Muscle layer of colon (tissue), 2 donors: ENCODE measurements at regions not wholly inside any gene's neighbourhood (a gene's known extent, or its start where the extent isn't known, plus 50 kb on each side); places are given as distances from the start of the nearest gene placed in this dataset.
"Not testable (repeated sequence)": the region's sequence is repeated elsewhere in the genome, so short reads cannot be mapped to it uniquely, and the experiment has no call there.

Experiments
- H3K27ac ChIP-seq: one replicate; pipeline ENCODE4 v1.7.0; 2013; ENCODE audit warnings: low read depth, mild to moderate bottlenecking, low read length, moderate library complexity
- H3K27me3 ChIP-seq, 2 donors: one replicate each; pipeline ENCODE4 v1.7.0; 2013; ENCODE audit warnings: low read length in 2 of 2, mild to moderate bottlenecking in 2 of 2; ENCODE audit not compliant: insufficient read depth in 2 of 2, control insufficient read depth in 1 of 2
- H3K36me3 ChIP-seq: one replicate; pipeline ENCODE4 v1.7.0; 2013; ENCODE audit warnings: mild to moderate bottlenecking, low read length; ENCODE audit not compliant: insufficient read depth
- H3K4me1 ChIP-seq: one replicate; pipeline ENCODE4 v1.7.0; 2013; ENCODE audit warnings: mild to moderate bottlenecking, low read length; ENCODE audit not compliant: insufficient read depth
- H3K4me3 ChIP-seq, 2 donors: one replicate each; pipeline ENCODE4 v1.7.0; 2013; ENCODE audit warnings: low read length in 2 of 2, low read depth in 1 of 2, mild to moderate bottlenecking in 1 of 2, moderate library complexity in 1 of 2
- H3K9ac ChIP-seq: one replicate; pipeline ENCODE4 v1.7.0; 2013; ENCODE audit warnings: low read length
- H3K9me3 ChIP-seq: one replicate; pipeline ENCODE4 v1.7.0; 2013; ENCODE audit warnings: mild to moderate bottlenecking, low read length
- donor health status: abdominal sarcoma.
- donor health status: Adenocarcinoma of cecum.

DNA sequence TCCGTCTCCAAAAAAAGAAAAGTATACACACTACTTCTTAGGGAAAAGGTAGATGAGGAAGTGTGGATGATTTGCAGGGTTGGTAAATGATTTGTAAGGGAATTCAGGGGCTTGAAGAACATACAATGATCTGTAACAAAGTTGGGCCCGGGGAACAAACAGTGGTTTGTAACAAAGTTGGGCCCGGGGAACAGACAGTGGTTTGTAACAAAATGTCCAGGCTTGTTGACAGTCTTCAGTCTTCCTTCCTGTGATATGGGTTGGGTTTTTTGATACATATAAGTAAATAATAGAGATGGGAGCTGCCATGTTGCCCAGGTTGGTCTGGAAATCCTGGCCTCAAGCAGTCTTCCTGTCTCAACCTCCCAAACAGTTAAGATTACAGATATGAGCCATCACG, 83.3 kb upstream of the UXS1 start:
- H3K36me3 ChIP-seq, result no peaks in the 10 kb centered on the region
- H3K27ac ChIP-seq, result no peak overlapping the region
- H3K4me1 ChIP-seq, result no peaks in the 10 kb centered on the region
- no peak overlapping the region for H3K4me3 ChIP-seq
- no peaks in the 10 kb centered on the region for H3K9me3 ChIP-seq
- no peak overlapping the region for H3K9ac ChIP-seq
- H3K27me3 ChIP-seq, result no peaks in the 10 kb centered on the region

DNA sequence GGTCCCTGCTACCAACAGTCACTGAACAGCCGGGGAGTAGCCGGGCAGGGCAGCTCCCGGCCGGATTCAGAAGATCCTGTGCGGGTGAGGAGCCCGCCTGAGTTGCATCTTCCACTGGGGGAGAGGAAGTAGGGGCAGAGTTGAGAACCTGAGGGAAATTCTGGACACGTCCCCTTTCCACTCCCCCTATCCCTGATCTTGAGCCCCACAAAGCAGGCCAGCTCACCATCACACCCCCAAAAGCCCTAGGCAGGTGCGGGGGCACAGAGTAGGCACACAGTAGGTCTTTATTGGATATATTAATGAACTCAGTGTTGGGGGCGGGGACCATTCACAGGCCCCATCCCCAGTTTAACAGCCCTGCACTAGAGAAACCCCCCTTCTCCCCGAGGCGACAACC, 81.9 kb upstream of the UXS1 start:
- Histone ChIP-seq H3K9me3 (no peaks in the 10 kb centered on the region), H3K9ac (no peak overlapping the region), H3K36me3 (no peaks in the 10 kb centered on the region), H3K27ac (no peak overlapping the region), H3K27me3 (no peaks in the 10 kb centered on the region), H3K4me3 (no peak overlapping the region), H3K4me1 (no peaks in the 10 kb centered on the region)

- H3K36me3 ChIP-seq, result no peaks in the 10 kb centered on the region
- H3K27ac ChIP-seq, result no peak overlapping the region
- peaks cover 5% of the 10 kb centered on the region for H3K4me1 ChIP-seq
- no peaks in the 10 kb centered on the region for H3K9me3 ChIP-seq
- no peak overlapping the region for H3K9ac ChIP-seq
- no peaks in the 10 kb centered on the region for H3K27me3 ChIP-seq
- no peak overlapping the region for H3K4me3 ChIP-seq
These were observed 80.6 kb upstream of the UXS1 start for GRCh38 chr2:106274668-106275067.

GRCh38 chr2:106272216-106272807, 78.2 kb upstream of the UXS1 start:
- H3K4me3 ChIP-seq, result no peak overlapping the region
- H3K9ac ChIP-seq, result no peak overlapping the region
- no peaks in the 10 kb centered on the region for H3K9me3 ChIP-seq
- no peaks in the 10 kb centered on the region for H3K27me3 ChIP-seq
- H3K4me1 ChIP-seq, result peaks cover 5% of the 10 kb centered on the region
- no peak overlapping the region for H3K27ac ChIP-seq
- H3K36me3 ChIP-seq, result no peaks in the 10 kb centered on the region

GRCh38 chr2:106270471-106270891, 76.4 kb upstream of the UXS1 start:
- Histone ChIP-seq H3K27me3 (no peaks in the 10 kb centered on the region), H3K4me3 (peak overlapping the region in 1 of 2 donors; percentile 47), H3K9me3 (no peaks in the 10 kb centered on the region), H3K9ac (no peak overlapping the region), H3K4me1 (peaks cover 5% of the 10 kb centered on the region), H3K27ac (no peak overlapping the region), H3K36me3 (no peaks in the 10 kb centered on the region)

DNA sequence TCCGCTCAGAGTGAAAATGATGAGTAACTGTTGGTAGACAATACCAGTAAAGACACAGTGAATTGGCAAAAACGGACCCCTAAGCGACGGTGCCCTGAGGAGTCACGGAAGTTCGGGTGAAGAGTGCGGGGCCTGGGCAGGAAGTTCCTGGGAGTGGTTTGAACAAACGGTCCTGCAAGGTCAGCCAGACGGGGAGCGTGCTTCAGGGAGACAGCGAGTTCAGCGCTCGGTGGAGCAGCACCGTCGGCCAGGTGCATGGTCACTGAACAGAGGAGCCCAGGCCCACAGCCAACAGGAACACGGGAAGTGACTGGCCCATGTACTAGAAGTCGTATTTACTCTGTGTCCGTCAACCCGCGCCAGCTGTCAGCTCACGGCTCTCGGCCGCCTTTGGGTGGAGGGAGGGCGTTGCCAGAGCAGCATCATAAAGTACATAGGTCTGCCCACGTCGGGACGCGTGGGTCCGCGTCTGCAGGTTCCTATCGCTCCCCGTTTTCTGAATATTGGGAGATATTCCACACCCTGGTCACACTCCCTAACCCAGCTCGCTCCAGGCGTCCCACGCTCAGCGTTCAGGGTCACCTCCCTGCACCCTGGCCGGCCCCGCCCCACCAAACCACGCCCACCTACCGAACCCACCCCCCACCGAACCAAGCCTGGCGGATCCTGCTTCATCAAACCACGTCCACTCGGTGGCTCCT, 75.6 kb upstream of the UXS1 start:
- Histone ChIP-seq H3K9me3 (no peaks in the 10 kb centered on the region), H3K4me1 (peaks cover 5% of the 10 kb centered on the region), H3K27ac (no peak overlapping the region), H3K27me3 (no peaks in the 10 kb centered on the region), H3K36me3 (no peaks in the 10 kb centered on the region), H3K9ac (no peak overlapping the region), H3K4me3 (peak overlapping the region in 1 of 2 donors; percentile 47)

- Histone ChIP-seq H3K27ac (no peak overlapping the region), H3K4me1 (peaks cover 5% of the 10 kb centered on the region), H3K27me3 (no peaks in the 10 kb centered on the region), H3K4me3 (no peak overlapping the region), H3K9me3 (no peaks in the 10 kb centered on the region), H3K36me3 (no peaks in the 10 kb centered on the region), H3K9ac (no peak overlapping the region)
These were observed 73.9 kb upstream of the UXS1 start for GRCh38 chr2:106267997-106268396.

GRCh38 chr2:106261871-106262321, 67.8 kb upstream of the UXS1 start:
- no peaks in the 10 kb centered on the region for H3K36me3 ChIP-seq
- no peaks in the 10 kb centered on the region for H3K27me3 ChIP-seq
- no peaks in the 10 kb centered on the region for H3K4me1 ChIP-seq
- H3K4me3 ChIP-seq, result no peak overlapping the region
- no peaks in the 10 kb centered on the region for H3K9me3 ChIP-seq
- H3K9ac ChIP-seq, result no peak overlapping the region
- no peak overlapping the region for H3K27ac ChIP-seq

DNA sequence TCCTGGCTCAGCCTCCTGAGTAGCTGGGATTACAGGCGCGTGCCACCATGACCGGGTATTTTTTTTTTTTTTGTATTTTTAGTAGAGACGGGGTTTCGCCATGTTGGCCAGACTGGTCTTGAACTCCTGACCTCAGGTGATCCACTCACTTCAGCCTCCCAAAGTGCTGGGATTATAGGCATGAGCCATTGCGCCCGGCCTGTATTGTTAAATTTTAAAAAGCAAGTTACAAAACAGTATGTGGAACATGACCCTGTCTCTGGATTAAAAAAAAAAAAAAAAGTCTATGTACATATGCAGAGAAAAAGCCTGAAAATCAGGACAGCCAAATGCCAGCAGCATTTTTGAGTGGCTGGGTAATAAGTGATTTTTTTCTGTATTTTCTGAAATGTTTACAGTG, 64.8 kb upstream of the UXS1 start:
- H3K4me3 ChIP-seq, H3K4me1 ChIP-seq, H3K9me3 ChIP-seq: not testable (repeated sequence)

DNA sequence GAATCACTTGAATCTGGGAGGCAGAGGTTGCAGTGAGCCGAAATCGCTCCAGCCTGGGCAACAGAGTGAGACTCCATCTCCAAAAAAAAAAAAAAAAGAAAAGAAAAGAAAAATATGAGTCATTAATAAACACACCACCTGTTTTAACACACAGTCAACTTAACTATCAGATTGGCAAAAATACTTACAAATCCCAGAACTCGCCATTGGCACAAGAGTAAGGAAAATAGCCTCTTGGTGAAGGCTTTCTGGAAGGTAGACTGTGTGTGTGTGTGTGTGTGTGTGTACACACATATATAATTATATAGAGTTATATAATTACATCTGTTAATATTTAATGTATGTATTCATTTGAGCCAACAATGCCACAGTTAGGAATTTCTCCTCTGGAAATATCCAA, 63.7 kb upstream of the UXS1 start:
- Histone ChIP-seq H3K27me3 (no peaks in the 10 kb centered on the region), H3K4me3 (no peak overlapping the region), H3K27ac (no peak overlapping the region), H3K9ac (no peak overlapping the region), H3K36me3 (no peaks in the 10 kb centered on the region), H3K9me3 (no peaks in the 10 kb centered on the region), H3K4me1 (no peaks in the 10 kb centered on the region)

More for the DNA sequence above, 64.8 kb upstream of the UXS1 start:
- not testable (repeated sequence) for H3K36me3 ChIP-seq, H3K9ac ChIP-seq, H3K27me3 ChIP-seq, H3K27ac ChIP-seq

DNA sequence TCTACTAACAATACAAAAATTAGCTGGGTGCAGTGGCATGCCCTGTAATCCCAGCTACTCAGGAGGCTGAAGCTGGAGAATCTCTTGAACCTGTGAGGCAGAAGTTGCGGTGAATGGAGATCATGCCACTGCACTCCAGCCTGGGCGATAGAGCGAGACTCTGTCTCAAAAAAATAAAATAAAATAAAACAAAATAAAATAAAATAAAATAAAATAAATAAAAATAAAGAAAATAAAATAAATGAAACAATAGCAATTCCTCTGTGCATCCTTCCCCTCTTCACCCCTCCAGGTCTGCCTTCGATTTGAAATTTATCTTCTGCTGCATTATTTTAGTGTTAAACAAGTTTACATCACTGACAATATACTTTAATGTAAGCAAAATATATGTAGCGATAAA, 63.0 kb upstream of the UXS1 start:
- Histone ChIP-seq H3K27me3 (no peaks in the 10 kb centered on the region), H3K27ac (no peak overlapping the region), H3K4me3 (no peak overlapping the region), H3K9ac (no peak overlapping the region), H3K36me3 (no peaks in the 10 kb centered on the region), H3K9me3 (no peaks in the 10 kb centered on the region), H3K4me1 (no peaks in the 10 kb centered on the region)
